NCI-H524 treated with DMSO at 0.1 percent for 48 hours (cell line): ENCODE measurements at regions not wholly inside any gene's neighbourhood (a gene's known extent, or its start where the extent isn't known, plus 50 kb on each side); places are given as distances from the start of the nearest gene placed in this dataset.

Experiments used
- DNase-seq: peaks from one replicate; lab custom pipeline; 2025; lab: John Stamatoyannopoulos, UW

- DNase-seq, result no peak
Measured at GRCh38 chr2:55973673-55974072, 50.1 kb upstream of the EFEMP1 start.

DNA sequence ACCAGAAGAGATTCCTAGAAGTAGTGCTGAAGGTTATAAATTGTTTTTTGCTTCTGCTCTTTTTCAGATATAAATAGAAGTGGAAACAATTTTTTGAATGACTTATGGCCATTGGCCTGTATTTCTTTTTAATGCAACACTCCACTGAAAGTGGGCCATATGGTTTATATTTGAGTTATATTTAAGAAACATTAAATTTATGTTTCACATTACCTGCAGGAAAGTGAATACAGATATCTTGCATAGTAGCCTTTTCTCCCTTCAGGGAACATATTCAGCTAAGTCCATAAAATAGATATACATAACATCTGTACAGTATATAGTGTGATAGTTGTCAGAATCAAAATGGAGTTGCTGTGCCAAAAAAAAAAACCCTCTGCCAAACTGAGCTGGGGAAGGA, 53.1 kb upstream of the EFEMP1 start:
- no peak for DNase-seq

DNA sequence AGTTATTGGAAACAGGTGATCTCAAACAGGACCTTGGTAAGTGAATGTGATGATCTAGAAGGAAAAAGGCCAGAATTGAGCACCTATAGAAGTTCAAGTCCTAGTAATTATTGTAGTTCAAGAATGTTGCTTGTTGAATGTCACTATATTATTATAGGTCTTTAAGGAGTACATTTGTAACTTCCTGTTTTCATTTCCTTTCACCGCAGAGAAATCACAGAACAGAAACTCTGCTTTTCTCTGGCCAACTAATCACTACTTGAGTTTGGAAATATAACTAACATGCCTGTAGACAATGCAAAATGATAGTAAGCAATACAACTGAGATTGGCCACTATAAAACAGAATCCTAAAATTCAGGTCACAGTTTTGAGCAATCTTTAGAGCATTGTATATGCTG, 61.8 kb upstream of the EFEMP1 start:
- DNase-seq, result no peak

GRCh38 chr2:55986001-55986400, 62.4 kb upstream of the EFEMP1 start:
- no peak for DNase-seq

DNA sequence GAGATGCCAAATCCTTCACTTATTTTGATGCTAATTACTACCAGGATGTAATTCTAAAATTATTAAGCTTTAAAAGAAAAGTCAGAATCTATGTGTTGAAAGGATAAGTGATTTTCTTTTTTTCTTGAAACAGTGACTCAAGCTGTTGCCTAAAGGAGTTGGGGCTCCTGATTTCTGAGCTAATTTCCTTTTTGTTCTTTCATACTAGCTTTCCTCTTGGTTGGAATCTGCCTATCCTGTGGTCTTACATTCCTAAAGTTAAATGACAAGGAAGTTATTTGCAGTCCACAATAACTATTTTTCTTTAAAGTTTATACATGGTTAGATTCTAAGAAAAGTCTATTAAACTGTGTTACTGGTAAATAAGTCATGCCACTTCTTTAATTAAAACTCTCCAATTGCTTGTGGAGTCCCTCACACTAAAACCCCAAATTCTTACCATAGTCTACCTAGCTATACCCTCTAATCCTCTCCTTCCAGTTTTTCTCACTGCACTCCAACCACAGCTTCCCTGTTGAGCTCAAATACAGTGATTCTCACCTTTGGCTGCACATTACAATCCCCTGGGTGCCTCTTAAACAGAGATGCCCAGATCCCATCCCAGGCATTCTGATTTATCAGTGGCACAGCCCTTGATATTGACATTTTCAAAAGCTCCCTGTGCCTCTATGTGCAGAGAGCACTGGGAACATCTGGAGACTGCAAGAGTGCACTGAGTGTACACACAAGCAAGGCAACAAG, 63.3 kb upstream of the EFEMP1 start:
- no peak for DNase-seq

GRCh38 chr2:55989405-55989804, 65.8 kb upstream of the EFEMP1 start:
- no peak for DNase-seq

DNA sequence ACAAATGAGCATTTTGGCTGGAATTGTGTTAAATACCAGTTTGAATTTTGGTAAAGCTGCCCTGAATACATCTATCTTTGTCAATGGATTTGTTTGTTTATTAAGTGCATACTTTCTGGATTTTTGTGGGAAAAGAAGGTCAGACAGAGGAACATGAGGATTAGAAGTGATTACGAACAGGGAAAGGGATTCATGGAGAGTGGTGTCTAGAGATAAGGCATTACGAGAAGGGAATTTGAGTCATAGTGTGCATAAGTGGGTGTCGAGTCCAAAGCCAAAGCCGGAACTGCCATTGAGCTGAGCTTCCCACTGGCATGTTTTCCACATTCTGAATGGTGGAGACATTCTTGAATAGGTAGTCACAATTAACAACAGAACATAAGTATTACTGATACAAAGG, 68.9 kb upstream of the EFEMP1 start:
- DNase-seq, result no peak

DNA sequence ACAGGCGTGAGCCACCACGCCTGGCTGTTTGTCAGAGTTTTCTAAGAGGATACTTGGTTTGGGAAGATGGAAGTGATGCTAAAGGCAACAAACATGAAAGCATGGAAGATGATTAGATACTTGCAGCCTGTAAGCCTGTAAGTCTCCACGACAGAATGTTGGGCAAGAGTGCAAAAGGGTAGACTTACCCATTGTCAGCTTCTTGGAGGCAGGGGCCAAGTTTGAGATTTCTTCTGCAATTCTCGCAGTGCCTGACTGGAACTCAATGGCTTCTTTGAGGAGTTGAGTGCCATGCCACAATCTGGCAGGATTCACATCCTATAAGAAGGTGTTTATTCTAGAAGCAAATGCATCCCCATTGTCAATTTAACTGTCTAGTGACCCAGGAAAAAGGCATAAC, 70.1 kb upstream of the EFEMP1 start:
- DNase-seq, result no peak

- no peak for DNase-seq
Measured at GRCh38 chr2:55995211-55995610, 71.6 kb upstream of the EFEMP1 start.

- no peak for DNase-seq
Measured at GRCh38 chr2:55995902-55996301, 72.3 kb upstream of the EFEMP1 start.

DNA sequence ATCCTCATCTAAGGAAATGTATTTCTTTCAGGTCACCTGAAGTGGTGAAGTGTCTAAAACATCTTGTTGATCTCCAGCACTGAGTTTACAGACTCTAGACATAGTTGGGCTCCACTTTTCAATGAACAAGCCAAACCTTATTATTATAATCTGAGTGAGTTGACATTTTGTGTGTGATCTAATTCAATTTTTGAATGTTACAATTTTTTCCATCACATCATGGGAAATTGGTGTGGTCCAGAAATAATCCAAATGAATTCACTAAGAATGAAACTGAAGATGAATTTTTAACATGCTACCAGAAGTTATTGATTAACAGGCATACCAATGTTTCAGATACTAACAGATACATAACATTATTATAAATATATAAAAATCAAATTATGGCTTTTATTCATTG, 75.6 kb upstream of the EFEMP1 start:
- DNase-seq, result no peak

- no peak for DNase-seq
Measured at GRCh38 chr2:55999790-56000189, 76.2 kb upstream of the EFEMP1 start.

DNA sequence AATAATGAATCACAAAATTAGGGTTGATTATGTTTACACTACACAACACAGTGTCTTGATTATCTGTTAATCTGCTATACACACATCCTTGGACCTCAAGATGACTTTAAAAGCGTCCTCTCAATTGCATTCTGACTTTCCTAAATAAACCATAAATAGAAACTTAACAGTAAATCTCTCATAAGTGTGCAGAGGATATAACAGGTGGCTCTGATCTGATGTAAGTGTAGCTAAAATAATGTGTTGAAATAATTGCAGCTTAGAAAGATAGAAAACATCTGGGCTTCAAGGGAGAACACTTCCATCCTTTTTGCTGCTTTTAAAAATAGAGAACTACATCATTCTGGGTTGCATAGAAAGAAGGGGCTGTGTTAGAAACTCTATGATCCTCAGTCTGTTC, 78.4 kb upstream of the EFEMP1 start:
- peak; percentile 18 for DNase-seq

GRCh38 chr2:56008661-56009431, 85.3 kb upstream of the EFEMP1 start:
- peak; percentile 80 for DNase-seq

DNA sequence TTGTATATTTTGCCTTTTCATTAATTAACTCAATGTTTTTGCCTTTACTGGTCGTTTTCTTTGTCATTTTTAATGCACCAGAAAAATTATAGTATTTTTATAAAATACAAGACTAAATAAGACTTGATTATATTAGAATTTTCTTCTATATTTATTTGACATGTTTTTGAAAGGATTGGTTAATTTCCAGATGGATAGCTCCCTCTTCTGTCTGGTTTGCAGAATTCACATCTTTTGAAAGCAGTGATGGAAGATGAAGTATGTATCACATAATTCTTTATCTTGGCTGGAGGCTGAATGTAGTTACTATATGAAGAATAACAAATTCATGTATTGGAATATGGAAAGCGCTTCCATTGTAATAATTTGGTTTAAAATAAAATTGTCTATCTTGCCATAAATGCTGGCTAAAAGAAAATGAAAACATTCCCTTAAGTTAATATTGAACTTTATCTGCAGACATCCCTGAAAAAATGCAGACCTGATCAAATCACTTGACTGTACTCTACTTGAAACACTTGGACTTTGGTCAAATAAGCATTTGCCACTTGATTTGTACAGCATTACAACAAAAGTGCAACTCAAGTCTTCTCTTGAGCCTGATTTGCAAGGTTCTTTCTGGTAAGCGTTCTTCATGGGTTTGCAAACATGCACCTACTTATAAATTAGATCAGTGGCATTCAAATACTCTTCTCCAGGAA, 86.3 kb upstream of the EFEMP1 start:
- DNase-seq, result no peak

DNA sequence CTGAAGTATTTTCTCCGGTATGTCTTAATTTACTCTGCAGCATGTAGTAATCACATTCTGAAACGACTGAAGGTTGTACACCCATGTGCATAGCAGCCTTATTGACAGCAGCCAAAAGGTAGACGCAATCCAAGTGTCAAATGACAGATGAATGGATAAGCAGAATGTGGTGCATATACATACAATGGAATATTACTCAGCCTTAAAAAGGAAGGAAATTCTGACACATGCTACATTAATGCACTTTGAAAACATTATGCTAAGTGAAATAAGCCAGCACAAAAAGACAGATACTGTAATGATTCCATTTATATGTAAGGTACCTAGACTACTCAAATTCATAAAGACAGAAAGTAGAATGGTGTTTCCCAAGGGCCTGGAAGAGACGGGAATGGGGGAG, 88.0 kb upstream of the EFEMP1 start:
- no peak for DNase-seq

DNA sequence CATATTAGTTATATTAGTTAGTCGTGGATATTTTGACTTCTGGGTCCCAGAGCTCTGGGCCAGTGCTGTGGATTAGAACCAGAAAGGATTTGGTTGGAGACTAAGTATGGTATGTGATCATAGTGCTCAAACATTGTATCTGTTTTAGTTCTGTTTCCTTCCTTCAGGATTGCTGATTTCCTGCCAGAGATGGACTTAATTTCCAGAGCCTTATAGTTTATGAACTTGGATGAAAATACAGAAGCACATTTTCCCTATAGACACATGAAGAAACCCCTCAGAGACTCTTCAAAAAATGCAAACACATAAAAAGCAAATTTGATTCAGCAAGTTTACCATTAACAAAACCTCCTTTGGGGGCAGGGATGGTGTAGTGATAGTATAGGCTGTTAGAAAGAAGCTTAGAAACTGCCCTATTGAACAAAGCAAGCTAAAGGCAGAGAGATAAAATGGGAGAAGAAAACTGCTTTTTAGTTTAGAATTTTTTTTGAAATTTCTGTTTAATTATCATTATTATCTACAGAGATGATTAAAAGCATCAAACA, 88.7 kb upstream of the EFEMP1 start:
- DNase-seq, result no peak

DNA sequence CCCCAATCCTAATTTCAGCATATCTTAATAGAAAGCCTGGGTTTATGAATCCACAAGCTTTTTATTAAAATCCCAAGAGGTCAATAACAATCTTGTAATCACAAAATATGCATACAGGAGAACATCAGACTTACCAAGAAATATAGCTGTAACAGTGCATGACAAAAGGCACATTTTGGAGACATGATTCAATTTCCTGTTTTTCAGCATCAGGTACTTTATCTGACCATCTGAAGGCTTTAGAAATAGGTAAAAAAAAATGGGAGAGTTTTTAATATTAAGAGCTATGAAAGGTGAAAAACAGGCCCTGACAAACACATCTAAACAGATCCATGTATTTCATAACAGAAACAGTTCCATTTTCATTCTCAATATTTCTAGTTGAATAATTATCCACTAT, 89.9 kb upstream of the EFEMP1 start:
- no peak for DNase-seq

GRCh38 chr2:56014046-56014730, 90.6 kb upstream of the EFEMP1 start:
- peak; percentile 84 for DNase-seq

DNA sequence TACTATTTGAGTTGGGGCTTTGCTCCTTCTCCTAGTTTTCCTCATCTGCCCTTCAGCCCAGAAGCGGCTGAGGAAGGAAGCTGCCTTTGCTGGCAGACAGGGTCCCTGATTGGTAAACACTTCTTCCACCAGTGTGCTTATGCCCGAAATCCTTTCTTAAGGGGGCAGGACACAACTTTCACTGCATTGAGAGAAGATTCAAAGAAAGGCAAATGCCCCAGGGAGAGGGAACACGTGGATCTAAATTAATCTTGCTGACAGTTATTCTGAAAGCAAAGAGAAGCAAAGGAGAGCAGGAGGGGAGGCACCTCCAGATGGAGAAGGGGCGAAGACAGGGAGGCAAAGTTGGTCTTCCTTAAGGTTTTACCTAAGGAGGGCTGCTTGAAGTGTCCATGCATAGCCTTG, 92.1 kb upstream of the EFEMP1 start:
- DNase-seq, result peak; percentile 90

DNA sequence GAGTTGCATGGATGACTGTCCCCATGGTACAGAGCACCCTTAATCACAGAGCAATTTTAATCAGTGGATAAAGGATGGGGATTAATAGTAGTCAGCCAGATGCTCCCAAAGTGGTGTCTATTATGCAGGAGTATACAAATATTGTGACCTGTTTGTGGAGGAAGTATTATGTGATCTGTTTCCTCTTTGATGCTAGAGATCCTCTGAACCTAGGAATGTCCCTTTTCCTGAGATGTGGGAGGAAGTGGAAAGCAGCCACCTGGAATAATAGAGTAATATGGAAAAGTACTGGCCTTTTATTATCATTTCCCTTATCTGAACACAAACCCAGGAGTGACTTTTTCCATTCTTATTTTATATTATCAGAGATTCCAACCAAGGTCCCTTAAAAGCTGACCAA, 94.2 kb upstream of the EFEMP1 start:
- DNase-seq, result peak; percentile 58

DNA sequence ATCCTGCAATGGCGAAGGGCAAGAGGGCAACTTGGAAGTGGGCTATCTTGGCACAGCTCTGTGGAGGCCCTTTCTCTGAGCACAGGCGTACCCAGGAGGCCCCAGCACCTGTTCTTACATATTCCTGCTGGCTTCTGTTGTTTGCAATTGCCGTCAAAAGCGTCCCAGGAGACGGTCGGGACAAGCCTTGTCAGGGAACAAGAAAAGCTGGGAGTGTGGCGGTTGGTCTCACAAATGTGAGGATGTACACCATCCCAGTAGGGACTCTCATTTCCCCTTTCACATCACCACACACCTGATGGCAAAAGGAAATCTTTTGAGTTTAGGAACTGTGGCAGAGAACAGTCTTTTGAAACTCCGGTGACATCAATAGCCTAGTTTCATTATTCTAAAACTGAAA, 94.7 kb upstream of the EFEMP1 start:
- peak; percentile 29 for DNase-seq
